LNCAP (cell line): ENCODE measurements at regions not wholly inside any gene's neighbourhood (a gene's known extent, or its start where the extent isn't known, plus 50 kb on each side); places are given as distances from the start of the nearest gene placed in this dataset.

Experiments
- TF ChIP-seq, protein P1 (sequence below): fragments of 450-650 bp; IDR thresholded peaks from 2 replicates; pipeline ENCODE4 v1.5.1; 2017; ENCODE audit warnings: mild to moderate bottlenecking

DNA sequence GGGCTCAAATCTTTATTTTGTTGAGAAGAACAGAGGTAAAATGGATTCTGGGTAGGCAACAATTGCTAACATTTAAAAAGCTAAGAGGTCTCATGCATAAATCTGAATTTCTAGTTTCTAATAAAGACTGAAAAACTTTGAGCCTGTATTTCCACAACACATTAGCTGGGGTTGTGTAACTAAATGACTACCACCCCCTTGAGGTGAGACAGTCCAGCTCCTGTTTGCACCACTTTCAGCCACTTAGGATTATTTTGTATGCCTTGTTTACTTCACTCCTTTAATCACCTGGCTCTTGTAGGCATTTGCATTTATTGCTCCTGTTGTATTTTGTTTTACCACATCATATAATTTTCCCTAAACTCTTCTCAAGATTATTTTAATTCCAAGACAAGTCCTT lies 376.6 kb downstream of the PTH2R start:
- TF ChIP-seq, protein P1, sequence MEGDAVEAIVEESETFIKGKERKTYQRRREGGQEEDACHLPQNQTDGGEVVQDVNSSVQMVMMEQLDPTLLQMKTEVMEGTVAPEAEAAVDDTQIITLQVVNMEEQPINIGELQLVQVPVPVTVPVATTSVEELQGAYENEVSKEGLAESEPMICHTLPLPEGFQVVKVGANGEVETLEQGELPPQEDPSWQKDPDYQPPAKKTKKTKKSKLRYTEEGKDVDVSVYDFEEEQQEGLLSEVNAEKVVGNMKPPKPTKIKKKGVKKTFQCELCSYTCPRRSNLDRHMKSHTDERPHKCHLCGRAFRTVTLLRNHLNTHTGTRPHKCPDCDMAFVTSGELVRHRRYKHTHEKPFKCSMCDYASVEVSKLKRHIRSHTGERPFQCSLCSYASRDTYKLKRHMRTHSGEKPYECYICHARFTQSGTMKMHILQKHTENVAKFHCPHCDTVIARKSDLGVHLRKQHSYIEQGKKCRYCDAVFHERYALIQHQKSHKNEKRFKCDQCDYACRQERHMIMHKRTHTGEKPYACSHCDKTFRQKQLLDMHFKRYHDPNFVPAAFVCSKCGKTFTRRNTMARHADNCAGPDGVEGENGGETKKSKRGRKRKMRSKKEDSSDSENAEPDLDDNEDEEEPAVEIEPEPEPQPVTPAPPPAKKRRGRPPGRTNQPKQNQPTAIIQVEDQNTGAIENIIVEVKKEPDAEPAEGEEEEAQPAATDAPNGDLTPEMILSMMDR, result peak; percentile 34; the same call in 1 of the 2 replicates

DNA sequence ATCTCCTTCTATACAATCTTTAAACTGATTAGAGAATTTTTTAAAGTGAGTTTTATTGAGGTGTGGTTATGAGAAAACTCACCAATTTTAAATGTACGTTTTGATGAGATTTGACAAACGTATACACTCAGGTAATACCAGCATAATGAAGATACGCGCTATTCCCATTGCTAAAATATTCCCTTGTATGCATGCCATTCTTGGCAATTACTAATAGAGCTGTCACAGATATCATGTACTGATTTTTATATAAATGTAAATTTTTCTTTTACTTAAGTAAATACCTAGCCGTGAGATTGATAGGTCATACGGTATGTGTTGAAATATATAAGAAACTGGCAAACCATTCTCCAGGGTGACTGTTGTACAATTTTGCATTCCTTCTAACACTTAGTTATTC lies 384.7 kb downstream of the PTH2R start:
- TF ChIP-seq, protein P1, result no peak

DNA sequence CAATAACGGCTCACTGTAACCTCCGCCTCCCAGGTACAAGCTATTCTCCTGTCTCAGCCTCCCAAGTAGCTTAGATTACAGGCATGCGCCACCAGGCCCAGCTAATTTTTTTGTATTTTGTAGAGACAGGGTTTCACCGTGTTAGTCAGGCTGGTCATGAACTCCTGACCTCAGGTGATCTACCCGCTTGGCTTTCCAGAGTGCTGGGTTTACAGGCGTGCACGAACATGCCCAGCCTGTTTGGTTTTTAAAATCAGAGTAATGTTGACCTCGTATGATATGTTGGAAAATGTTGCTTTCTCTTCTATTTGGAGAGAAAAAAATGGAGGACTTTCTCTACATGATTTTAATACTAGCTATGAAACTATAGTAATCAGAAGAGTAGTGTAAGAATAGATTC lies 386.2 kb downstream of the PTH2R start:
- TF ChIP-seq, protein P1, result no peak

DNA sequence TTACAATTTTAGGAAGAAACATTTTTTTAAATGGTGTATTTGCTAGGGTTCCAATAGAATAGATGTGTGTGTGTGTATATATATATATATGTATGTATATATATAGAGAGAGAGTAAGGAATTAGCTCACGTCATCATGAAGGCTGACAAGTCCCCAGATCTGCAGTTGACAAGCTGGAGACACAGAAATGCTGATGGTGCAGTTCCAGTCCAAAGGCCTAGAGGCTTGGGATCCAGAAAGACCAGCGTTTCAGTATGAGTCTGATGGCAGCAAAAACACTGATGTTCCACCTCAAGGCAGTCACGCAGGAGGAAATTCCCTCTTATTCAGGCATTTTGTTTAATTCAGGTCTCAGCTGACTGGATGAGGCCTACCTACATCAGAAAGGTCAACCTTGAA lies 386.8 kb downstream of the PTH2R start:
- TF ChIP-seq, protein P1, result no peak

DNA sequence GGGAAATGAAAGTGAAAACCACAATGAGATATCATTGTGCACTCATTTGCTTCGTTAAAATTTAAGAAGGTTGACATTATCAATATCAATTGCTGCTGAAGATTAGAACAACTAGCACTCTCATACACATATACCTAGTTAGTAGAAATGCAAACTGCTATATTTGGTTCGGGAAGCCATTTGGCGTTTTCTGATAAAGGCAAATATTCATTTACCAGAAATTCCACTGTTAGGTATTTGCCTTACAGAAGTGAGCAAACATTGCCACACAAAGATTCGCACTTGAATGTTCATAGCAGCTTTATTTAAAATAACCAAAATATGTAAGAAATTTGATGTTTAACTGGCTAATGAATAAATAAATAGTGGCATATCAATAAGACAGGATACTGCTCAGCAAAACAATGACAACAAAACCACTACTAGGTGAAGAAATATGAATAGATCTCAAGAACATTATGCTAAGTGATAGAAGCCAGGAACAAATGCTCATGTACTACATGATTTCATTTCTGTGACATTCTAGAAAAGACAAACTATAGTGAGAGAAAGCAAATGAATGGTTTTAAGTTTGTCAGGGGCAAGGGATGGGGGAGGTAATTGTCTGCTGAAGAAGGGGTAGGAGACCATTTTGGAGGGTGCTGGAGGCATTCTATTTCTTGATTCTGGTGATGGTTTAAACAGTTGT lies 387.8 kb downstream of the PTH2R start:
- TF ChIP-seq, protein P1, result no peak

GRCh38 chr2:208798698-208799097 lies 392.1 kb downstream of the PTH2R start:
- TF ChIP-seq, protein P1, result no peak

DNA sequence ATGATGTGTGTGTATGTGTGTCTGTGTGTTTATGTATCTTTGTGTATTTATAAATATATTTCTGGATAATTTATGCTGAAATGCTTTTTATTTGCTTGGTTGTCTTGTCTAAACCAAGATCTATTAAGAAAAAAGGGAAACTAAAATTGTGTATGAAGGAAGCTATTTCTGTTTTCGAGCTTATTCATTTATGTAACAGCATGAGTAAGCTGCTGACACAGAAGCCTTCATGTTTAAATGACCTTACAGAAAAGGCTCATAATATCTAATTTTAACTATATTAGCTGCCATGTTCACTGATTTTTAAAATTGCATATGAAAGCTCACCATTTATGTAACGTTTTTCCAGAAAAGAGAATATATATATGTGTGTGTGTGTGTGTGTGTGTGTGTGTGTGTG lies 392.8 kb downstream of the PTH2R start:
- TF ChIP-seq, protein P1, result no peak

- TF ChIP-seq, protein P1, result no peak
Observed at GRCh38 chr2:208807756-208808155, 401.2 kb downstream of the PTH2R start.
